K562 (cell line): ENCODE measurements at regions not wholly inside any gene's neighbourhood (a gene's known extent, or its start where the extent isn't known, plus 50 kb on each side); places are given as distances from the start of the nearest gene placed in this dataset.

Experiments used
- ATAC-seq: fragments of 200-7000 bp; cut with Tn5 transposase; 3 replicates; pipeline ENCODE4 v1.9.1; 2020; ENCODE audit warnings: moderate library complexity
- BruUV-seq: library from RNA; stranded (reverse); fragments of 400-500 nt; replicated peaks from 2 replicates; lab custom pipeline; 2021; lab: Mats Ljungman, UMichigan
- CTCF ChIA-PET: fragments of 300-600 bp; formaldehyde crosslinking; extraction: SDS; loops from one replicate; lab custom pipeline; 2021; ENCODE audit warnings: low intra/inter-chr PET ratio; lab: Yijun Ruan, JAX
- POLR2A ChIA-PET: fragments of 300-600, 350-650 bp; sonication (Branson Sonifier 250); formaldehyde crosslinking; extraction: SDS; loops from one replicate; lab custom pipeline; 2021; ENCODE audit warnings: antibody characterized with exemption, inconsistent platforms; lab: Yijun Ruan, JAX
- DNase-seq, 4 experiments: peaks; one replicate each; pipeline versions ENCODE4 v3.0.0 to v3.0.0-alpha.2; 2011 to 2018; ENCODE audit warnings: low spot score in 3 of 4, mixed read lengths in 3 of 4; ENCODE audit errors: extremely low read depth in 1 of 4
- FAIRE-seq: peaks from 2 replicates; lab custom pipeline; 2011; peaks lifted over from hg19 to GRCh38; lab: Jason Lieb, UNC
- H2AFZ ChIP-seq: 2 replicates; pipeline ENCODE4 v1.6.0; 2011; ENCODE audit warnings: low read depth, low read length, control low read depth, inconsistent platforms
- H3K27ac ChIP-seq: fragments of 200-600 bp; 3 replicates; pipeline ENCODE4 v1.8.0; 2011; ENCODE audit warnings: low read depth, mild to moderate bottlenecking, control low read depth, inconsistent platforms, low read length, moderate library complexity, mixed read lengths; ENCODE audit errors: extremely low read depth
- H3K27me3 ChIP-seq, 2 experiments: fragments of 300-600 bp in 1 of 2; 2 replicates in 1 of 2; 3 replicates in 1 of 2; pipeline versions ENCODE4 v1.6.0 to v1.8.0; 2011; ENCODE audit warnings: inconsistent platforms in 2 of 2, low read length in 2 of 2, mild to moderate bottlenecking in 1 of 2, mixed read lengths in 1 of 2, moderate library complexity in 1 of 2; ENCODE audit not compliant: control insufficient read depth in 2 of 2, insufficient read depth in 2 of 2
- H3K36me3 ChIP-seq: fragments of 300-600 bp; 3 replicates; pipeline ENCODE4 v1.8.0; 2011; ENCODE audit warnings: mild to moderate bottlenecking, low read length, inconsistent platforms; ENCODE audit not compliant: control insufficient read depth, insufficient read depth
- H3K4me1 ChIP-seq, 2 experiments: fragments of 200-600 bp in 1 of 2; replicated peaks in 1 of 2; 2 replicates in 1 of 2; 3 replicates in 1 of 2; pipeline versions ENCODE4 v1.5.1 to v1.8.0; 2011; ENCODE audit warnings: inconsistent platforms in 2 of 2, low read length in 2 of 2, mild to moderate bottlenecking in 1 of 2, mixed read lengths in 1 of 2, moderate library complexity in 1 of 2; ENCODE audit not compliant: control insufficient read depth in 2 of 2, insufficient read depth in 2 of 2
- H3K4me2 ChIP-seq: 2 replicates; pipeline ENCODE4 v1.6.1; 2011; ENCODE audit warnings: low read length, control low read depth, inconsistent platforms, mixed read lengths; ENCODE audit not compliant: insufficient read depth
- H3K4me3 ChIP-seq: fragments of 200-600 bp; sonication (generic), shearing (Covaris generic); 2 replicates; pipeline ENCODE4 v1.5.1; 2016; ENCODE audit warnings: control low read depth, inconsistent platforms
- H3K79me2 ChIP-seq: fragments of 200-600 bp; 3 replicates; pipeline ENCODE4 v1.8.0; 2011; ENCODE audit warnings: low read length, inconsistent platforms; ENCODE audit not compliant: control insufficient read depth, insufficient read depth
- H3K9ac ChIP-seq, 2 experiments: 2 replicates each; pipeline versions ENCODE4 v1.6.0 to v1.6.1; 2011; ENCODE audit warnings: low read depth in 2 of 2, low read length in 2 of 2, control low read depth in 1 of 2, inconsistent platforms in 1 of 2, mild to moderate bottlenecking in 1 of 2, mixed read lengths in 1 of 2; ENCODE audit not compliant: insufficient read depth in 1 of 2
- H3K9me1 ChIP-seq: one replicate; pipeline ENCODE4 v1.6.0; 2011; ENCODE audit warnings: inconsistent platforms, mild to moderate bottlenecking, low read length, moderate library complexity; ENCODE audit not compliant: control insufficient read depth, insufficient read depth
- H3K9me3 ChIP-seq: replicated peaks from 2 replicates; pipeline ENCODE4 v1.5.1; 2011; ENCODE audit warnings: low read depth, low read length, inconsistent platforms; ENCODE audit not compliant: control insufficient read depth, insufficient read depth
- H4K20me1 ChIP-seq: replicated peaks from 2 replicates; pipeline ENCODE4 v1.6.1; 2011; ENCODE audit warnings: low read length, inconsistent platforms, mixed read lengths; ENCODE audit not compliant: control insufficient read depth, insufficient read depth
- BACH1 ChIP-seq: fragments of 200-800 bp; sonication (Bioruptor generic); IDR thresholded peaks from 2 replicates; pipeline ENCODE4 v1.6.1; 2016; ENCODE audit warnings: missing genetic modification characterization, missing compliant biosample characterization
- BDP1 ChIP-seq: IDR thresholded peaks from 3 replicates; pipeline ENCODE4 v1.6.1; 2011; ENCODE audit not compliant: insufficient read length, insufficient read depth
- BRF1 ChIP-seq: IDR thresholded peaks from 3 replicates; pipeline ENCODE4 v1.6.1; 2011; ENCODE audit warnings: borderline replicate concordance, mild to moderate bottlenecking; ENCODE audit not compliant: insufficient read length; ENCODE audit errors: extremely low read depth
- GABPB2 ChIP-seq: fragments of 250-450 bp; sonication (Bioruptor Pico); conservative IDR thresholded peaks from 2 replicates; pipeline ENCODE4 v1.5.1; 2021; ENCODE audit warnings: mild to moderate bottlenecking
- MEF2D ChIP-seq: conservative IDR thresholded peaks from 2 replicates; pipeline ENCODE4 v1.6.1; 2016; ENCODE audit warnings: low read depth, missing genetic modification characterization, missing compliant biosample characterization
- NFIX ChIP-seq: fragments of 250-450 bp; sonication (Bioruptor Pico); IDR thresholded peaks from 2 replicates; pipeline ENCODE4 v1.4.0; 2020; ENCODE audit warnings: low read depth, mild to moderate bottlenecking, moderate library complexity
- POLR2AphosphoS2 ChIP-seq: IDR thresholded peaks from 2 replicates; pipeline ENCODE4 v1.6.1; 2012; ENCODE audit warnings: low read length, improper control_type of control experiment
- SMAD1 ChIP-seq: fragments of 150-350 bp; IDR thresholded peaks from 2 replicates; pipeline ENCODE4 v1.6.1; 2014; ENCODE audit warnings: low read length, low read depth; ENCODE audit not compliant: partially characterized antibody
- SMARCA4 ChIP-seq: fragments of 450-650 bp; IDR thresholded peaks from 2 replicates; pipeline ENCODE4 v1.6.1; 2016
- TBL1XR1 ChIP-seq, 2 experiments: IDR thresholded peaks; 2 replicates each; pipeline ENCODE4 v1.6.1; 2012; ENCODE audit warnings: improper control_type of control experiment in 2 of 2, low read length in 2 of 2, mild to moderate bottlenecking in 1 of 2
- ZKSCAN8 ChIP-seq: fragments of 200-800 bp; sonication (Bioruptor generic); IDR thresholded peaks from 2 replicates; pipeline ENCODE4 v1.6.1; 2016; ENCODE audit warnings: missing genetic modification characterization, missing compliant biosample characterization
- ZNF175 ChIP-seq: fragments of 200-800 bp; sonication (Bioruptor generic); IDR thresholded peaks from 2 replicates; pipeline ENCODE4 v1.6.1; 2016; ENCODE audit warnings: low read depth, mild to moderate bottlenecking, missing genetic modification characterization, missing compliant biosample characterization
- ZNF217 ChIP-seq: sonication (generic); formaldehyde crosslinking; IDR thresholded peaks from 2 replicates; pipeline ENCODE4 v1.8.0; 2022; ENCODE audit warnings: mild to moderate bottlenecking, missing genetic modification reagents
- ZNF41 ChIP-seq: fragments of 250-450 bp; sonication (Bioruptor Pico); conservative IDR thresholded peaks from 2 replicates; pipeline ENCODE4 v1.4.0; 2020; ENCODE audit warnings: mild to moderate bottlenecking
- WGBS: fragments of 100-300 bp; shearing (Covaris generic); methylation state at CpG from one replicate; pipeline ENCODE4 v1.1.6; 2016; ENCODE audit warnings: low coverage, mixed read lengths; ENCODE audit not compliant: insufficient coverage; ENCODE audit errors: missing lambda C conversion rate; 5-methylcytosine and 5-hydroxymethylcytosine counted together
- in situ Hi-C: fragments of 300-500 bp; cut with MboI; formaldehyde crosslinking; loops from 4 replicates; pipeline ENCODE4 v1.15.0; 2018; ENCODE audit warnings: inconsistent platforms, mixed read lengths
- intact Hi-C: fragments of 100-400 bp; cut with micrococcal nuclease; formaldehyde crosslinking; loops from 2 replicates; pipeline ENCODE4 v1.14.2; 2022
- TF ChIP-seq, protein P1 (sequence below): fragments of 250-450 bp; sonication (Bioruptor Pico); IDR thresholded peaks from 2 replicates; pipeline ENCODE4 v1.4.0; 2020; ENCODE audit warnings: borderline replicate concordance

DNA sequence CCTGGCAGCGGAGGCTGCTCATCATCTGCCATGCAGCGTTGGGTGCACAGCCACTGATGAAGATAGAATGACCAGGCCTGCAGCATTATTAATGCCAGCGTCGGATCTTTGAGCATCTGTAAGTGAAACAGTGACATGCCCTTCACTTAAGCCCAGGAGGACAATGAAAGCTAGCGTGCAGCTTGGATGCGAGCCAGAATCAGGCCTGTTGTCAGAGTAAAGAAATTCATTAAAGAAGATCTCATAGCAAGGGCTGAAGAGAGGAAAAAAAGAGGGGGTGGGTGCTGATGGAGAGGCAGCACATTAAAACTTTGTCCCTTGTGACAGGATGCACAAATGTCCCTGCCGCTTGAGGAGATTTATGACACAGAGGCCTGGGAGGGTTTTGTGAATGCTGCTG lies 186.1 kb upstream of the MAST4 start:
- H3K4me1 ChIP-seq = no peaks in the 10 kb centered on the region
- FAIRE-seq = no peak
- ChIA-PET CTCF (no interaction called here), POLR2A (interaction anchor here (0.6 kb wide), 1 partner anchor 101 kb away, joined by 3 read pairs; no protein-coding TSS in a partner anchor)
- H3K4me2 ChIP-seq = no peak overlapping the region
- H3K9me1 ChIP-seq = no peaks in the 10 kb centered on the region
- no TSS peak for BruUV-seq
- H3K9me3 ChIP-seq = no peaks in the 10 kb centered on the region
- DNase-seq = no peak
- no peaks in the 10 kb centered on the region for H4K20me1 ChIP-seq
- no peak overlapping the region for H3K9ac ChIP-seq
- no peaks in the 10 kb centered on the region for H3K36me3 ChIP-seq
- WGBS = 0% methylated on average over 7 of the region's 7 CpGs
- H2AFZ ChIP-seq = no peak overlapping the region
- H3K27ac ChIP-seq = no peak overlapping the region
- H3K4me3 ChIP-seq = no peak overlapping the region
- in situ Hi-C loops = no loop called here
- no peak for ATAC-seq
- no peaks in the 10 kb centered on the region for H3K27me3 ChIP-seq
- H3K79me2 ChIP-seq = no peaks in the 10 kb centered on the region
- TF ChIP-seq GABPB2 (CRISPR knock-in tag) = no peak
- TF ChIP-seq BRF1 = no peak
- TF ChIP-seq TBL1XR1 (IDR thresholded peaks at IDR 0.05; ENCODE audit: low read length in 2 of 2) = no peak
- no peak for TF ChIP-seq BACH1 (tag)
- TF ChIP-seq NFIX (CRISPR knock-in tag) = no peak
- TF ChIP-seq ZNF41 (CRISPR knock-in tag) = no peak
- no peak for TF ChIP-seq ZNF217
- no peak for TF ChIP-seq ZNF175 (CRISPR knock-in tag)
- no peak for TF ChIP-seq BDP1
- no peak for TF ChIP-seq SMAD1
- TF ChIP-seq, protein P1, sequence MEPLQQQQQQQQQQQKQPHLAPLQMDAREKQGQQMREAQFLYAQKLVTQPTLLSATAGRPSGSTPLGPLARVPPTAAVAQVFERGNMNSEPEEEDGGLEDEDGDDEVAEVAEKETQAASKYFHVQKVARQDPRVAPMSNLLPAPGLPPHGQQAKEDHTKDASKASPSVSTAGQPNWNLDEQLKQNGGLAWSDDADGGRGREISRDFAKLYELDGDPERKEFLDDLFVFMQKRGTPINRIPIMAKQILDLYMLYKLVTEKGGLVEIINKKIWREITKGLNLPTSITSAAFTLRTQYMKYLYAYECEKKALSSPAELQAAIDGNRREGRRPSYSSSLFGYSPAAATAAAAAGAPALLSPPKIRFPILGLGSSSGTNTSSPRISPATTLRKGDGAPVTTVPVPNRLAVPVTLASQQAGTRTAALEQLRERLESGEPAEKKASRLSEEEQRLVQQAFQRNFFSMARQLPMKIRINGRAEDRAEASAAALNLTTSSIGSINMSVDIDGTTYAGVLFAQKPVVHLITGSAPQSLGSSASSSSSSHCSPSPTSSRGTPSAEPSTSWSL (CRISPR knock-in tag) = no peak
- TF ChIP-seq POLR2AphosphoS2 = no peak
- TF ChIP-seq SMARCA4 = no peak
- no peak for TF ChIP-seq ZKSCAN8 (CRISPR knock-in tag)
- no peak for TF ChIP-seq MEF2D (tag)
- intact Hi-C loops = loop anchor here (10.0 kb wide), 1 partner anchor 105 kb away; no protein-coding TSS in a partner anchor
